Amniotic stem cell (primary cell): ENCODE measurements at regions not wholly inside any gene's neighbourhood (a gene's known extent, or its start where the extent isn't known, plus 50 kb on each side); places are given as distances from the start of the nearest gene placed in this dataset.
"Not testable (repeated sequence)": the region's sequence is repeated elsewhere in the genome, so short reads cannot be mapped to it uniquely, and the experiment has no call there.

Source experiments
- DNase-seq: peaks from one replicate; lab custom pipeline; 2025; lab: John Stamatoyannopoulos, UW

GRCh38 chr18:5021558-5021957 is 175.5 kb downstream of the AKAIN1 start:
- DNase-seq = no peak

- no peak for DNase-seq
Measured at GRCh38 chr18:5015213-5015612, 181.8 kb downstream of the AKAIN1 start.

DNA sequence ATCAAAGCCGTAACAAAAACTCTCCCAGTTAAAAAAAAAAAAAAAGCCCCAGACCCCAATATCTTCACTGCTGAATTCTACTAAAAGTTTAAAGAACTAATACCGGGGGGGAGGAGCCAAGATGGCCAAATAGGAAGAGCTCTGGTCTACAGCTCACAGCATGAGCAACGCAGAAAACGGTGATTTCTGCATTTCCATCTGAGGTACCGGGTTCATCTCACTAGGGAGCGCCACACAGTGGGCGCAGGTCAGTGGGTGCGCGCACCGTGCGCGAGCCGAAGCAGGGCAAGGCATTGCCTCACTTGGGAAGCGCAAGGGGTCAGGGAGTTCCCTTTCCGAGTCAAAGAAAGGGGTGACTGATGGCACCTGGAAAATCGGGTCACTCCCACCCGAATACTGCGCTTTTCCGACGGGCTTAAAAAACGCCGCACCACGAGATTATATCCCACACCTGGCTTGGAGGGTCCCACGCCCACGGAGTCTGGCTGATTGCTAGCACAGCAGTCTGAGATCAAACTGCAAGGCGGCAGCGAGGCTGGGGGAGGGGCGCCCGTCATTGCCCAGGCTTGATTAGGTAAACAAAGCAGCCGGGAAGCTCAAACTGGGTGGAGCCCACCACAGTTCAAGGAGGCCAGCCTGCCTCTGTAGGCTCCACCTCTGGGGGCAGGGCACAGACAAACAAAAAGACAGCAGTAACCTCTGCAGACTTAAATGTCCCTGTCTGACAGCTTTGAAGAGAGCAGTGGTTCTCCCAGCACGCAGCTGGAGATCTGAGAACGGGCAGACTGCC is 192.8 kb downstream of the AKAIN1 start:
- not testable (repeated sequence) for DNase-seq

GRCh38 chr18:4994710-4995109 is 202.3 kb downstream of the AKAIN1 start:
- no peak for DNase-seq

GRCh38 chr18:4987452-4988405 is 209.3 kb downstream of the AKAIN1 start:
- DNase-seq = no peak

DNA sequence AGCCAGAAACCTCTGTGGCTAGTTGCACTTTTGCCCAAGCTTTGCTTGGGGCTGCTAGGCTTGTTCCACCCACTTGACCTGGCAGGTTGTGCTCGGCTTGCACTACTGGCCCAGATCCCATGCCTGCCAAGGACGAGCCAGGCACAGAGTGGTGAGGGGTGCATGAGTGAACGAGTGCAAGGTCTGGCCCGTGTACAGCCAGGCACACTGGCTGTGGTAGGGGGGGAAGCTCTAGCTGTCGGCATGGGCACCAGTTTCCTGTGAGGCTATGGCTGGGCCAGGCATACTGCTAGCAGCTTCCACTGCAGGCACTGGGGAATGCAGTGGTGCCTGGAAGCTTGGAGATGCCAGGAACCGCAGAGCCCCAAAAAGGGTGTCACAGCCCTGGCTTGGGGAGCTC is 210.4 kb downstream of the AKAIN1 start:
- no peak for DNase-seq

- no peak for DNase-seq
Measured at GRCh38 chr18:4986066-4986465, 211.0 kb downstream of the AKAIN1 start.

GRCh38 chr18:4961121-4961909 is 235.7 kb downstream of the AKAIN1 start:
- DNase-seq = no peak

DNA sequence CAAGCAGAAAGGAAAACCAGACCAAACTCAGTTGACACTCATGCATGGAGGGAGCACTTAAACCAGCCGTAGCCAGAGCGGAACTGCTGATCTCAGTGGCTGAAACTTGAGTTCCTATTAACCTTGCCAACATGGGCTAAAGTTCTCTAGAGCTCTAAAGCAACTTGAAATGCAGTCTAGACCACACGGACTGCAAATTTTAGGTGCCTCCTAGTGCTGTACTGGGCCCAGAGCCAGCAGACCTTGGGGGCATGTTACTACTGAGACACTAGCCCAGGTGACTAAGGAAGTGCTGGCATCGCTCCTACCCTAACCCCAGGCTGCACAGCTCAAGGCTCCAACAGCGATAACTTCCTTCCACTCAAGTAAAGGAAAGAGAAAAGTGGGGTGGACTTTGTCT is 236.5 kb downstream of the AKAIN1 start:
- DNase-seq = no peak

GRCh38 chr18:4931209-4931608 is 265.8 kb downstream of the AKAIN1 start:
- no peak for DNase-seq

GRCh38 chr18:4921548-4921947 is 275.5 kb downstream of the AKAIN1 start:
- DNase-seq = no peak

DNA sequence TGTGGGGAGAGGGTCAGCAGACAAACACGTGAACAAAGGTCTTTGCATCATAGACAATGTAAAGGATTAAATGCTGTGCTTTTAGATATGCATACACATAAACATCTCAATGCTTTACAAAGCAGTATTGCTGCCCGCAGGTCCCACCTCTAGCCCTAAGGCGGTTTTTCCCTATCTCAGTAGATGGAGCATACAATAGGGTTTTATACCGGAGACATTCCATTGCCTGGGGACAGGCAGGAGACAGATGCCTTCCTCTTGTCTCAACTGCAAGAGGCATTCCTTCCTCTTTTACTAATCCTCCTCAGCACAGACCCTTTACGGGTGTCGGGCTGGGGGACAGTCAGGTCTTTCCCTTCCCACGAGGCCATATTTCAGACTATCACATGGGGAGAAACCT is 279.5 kb downstream of the AKAIN1 start:
- not testable (repeated sequence) for DNase-seq

DNA sequence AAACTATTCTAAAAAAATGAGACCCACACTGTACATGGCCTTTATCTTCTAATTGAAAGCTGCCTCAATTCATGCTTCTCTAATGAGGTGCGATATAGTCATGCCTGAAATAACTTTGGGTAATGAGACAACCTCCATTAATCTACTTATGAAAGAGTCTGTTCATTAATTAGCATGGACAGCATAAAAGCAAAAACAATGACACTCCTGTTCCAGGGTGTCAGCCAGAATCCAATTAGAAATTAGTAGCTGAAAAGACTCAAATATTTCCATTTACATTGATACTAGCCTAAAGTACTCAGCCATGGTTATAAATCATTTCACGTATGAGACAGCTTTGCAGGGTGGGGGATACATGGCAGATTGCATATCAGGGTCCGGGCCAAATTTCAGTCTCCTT is 288.7 kb downstream of the AKAIN1 start:
- DNase-seq = no peak

GRCh38 chr18:4906856-4907255 is 290.2 kb downstream of the AKAIN1 start:
- DNase-seq = no peak

- no peak for DNase-seq
Measured at GRCh38 chr18:4888251-4889040, 308.6 kb downstream of the AKAIN1 start.

- DNase-seq = no peak
Measured at GRCh38 chr18:4878480-4878879, 318.6 kb downstream of the AKAIN1 start.

DNA sequence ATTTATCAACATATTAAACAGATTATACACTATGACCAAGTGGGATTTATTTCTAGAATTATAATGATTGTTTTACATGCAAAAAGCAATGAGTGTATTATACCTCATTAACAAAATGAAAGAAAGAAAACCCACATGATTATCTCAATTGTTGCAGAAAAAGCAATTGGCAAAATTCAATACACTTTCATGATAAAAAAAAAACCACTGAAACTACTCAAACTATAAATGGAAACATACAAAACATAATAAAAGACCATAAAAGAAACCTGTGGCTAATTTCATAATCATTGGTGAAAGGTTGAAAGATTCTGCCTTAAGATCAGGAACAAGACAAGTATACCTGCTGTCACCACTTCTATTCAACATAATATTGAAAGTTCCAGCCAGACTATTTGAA is 325.9 kb downstream of the AKAIN1 start:
- no peak for DNase-seq

DNA sequence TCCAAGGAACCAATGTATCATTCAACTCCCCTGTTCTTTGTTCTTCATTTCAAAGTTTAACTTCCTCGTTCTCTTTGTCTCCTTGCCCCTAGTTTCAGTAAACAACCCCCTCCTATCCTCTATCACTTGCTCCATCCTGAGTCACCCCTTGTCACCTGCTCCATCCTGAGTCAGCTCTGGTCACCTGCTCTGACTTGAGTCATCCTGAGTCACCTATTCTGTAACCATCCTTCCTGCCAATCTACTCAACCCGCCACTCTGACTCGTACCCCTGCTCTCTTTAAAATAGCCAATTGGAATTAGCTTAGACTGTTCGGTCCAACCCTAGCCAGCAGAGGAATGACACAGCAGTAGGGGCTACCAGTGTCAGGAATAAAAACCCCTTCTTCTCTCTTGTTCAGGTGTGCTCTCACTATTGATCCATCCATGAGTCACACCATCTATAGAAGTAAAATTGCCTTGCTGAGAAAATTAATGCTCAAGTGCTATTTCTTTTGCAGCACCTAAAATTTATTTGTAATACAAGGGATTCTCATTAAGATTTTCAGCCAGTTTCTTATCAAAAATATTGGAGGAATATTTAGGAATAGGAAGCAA is 326.8 kb downstream of the AKAIN1 start:
- no peak for DNase-seq

DNA sequence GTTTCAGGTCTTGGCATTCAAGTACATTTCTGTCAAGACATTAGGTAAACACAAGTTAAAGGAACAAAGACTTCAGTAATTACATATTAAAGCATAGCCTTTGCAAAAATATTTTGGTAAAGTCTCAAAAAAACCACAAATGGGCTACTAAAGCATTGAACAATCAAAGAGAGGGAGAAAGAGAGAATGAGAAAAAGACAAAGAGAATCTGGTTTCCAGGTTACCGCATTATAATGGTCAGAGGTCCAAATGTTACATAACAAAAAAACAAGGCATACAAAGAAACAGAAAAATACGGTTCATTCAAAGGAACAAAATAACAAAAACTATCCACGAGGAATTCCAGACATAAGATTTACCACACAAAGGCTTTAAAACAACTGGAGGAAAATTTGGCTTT is 327.9 kb downstream of the AKAIN1 start:
- DNase-seq = no peak

DNA sequence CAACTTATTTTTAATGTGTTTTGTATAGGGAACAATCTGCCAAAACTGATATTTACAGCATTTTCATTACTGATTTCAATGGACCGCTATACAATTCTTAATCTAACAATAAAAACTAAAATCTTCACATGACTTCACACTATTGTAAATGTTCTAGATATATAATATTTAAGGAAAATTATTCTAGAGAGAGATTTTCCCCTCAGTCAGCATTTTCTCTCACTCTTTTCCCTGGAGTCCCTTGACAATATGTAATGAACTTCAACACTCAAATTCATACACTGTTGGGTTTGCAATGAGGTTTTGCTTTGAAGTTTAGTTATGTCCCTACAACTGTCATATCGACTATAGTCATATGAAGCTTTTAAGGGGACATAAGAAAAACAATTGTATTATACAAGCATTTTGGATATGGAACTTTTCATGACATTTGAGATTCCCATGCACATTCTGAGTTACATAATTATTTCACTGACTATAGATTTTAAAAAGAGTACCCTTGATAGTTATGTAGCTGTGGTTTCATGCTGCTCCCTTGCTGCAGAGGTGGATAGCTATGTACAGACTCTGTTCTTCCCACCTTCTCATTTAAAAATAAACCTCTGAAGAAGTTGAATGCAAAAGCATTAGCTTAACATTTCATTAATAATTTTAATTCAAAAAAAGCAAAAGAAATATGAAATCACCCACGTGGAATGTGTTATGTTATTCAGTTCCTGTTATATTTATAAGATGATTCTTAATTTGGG is 338.5 kb downstream of the AKAIN1 start:
- no peak for DNase-seq
